ENCODE measurements at regions not wholly inside any gene's neighbourhood (a gene's known extent, or its start where the extent isn't known, plus 50 kb on each side); places are given as distances from the start of the nearest gene placed in this dataset.

DNA sequence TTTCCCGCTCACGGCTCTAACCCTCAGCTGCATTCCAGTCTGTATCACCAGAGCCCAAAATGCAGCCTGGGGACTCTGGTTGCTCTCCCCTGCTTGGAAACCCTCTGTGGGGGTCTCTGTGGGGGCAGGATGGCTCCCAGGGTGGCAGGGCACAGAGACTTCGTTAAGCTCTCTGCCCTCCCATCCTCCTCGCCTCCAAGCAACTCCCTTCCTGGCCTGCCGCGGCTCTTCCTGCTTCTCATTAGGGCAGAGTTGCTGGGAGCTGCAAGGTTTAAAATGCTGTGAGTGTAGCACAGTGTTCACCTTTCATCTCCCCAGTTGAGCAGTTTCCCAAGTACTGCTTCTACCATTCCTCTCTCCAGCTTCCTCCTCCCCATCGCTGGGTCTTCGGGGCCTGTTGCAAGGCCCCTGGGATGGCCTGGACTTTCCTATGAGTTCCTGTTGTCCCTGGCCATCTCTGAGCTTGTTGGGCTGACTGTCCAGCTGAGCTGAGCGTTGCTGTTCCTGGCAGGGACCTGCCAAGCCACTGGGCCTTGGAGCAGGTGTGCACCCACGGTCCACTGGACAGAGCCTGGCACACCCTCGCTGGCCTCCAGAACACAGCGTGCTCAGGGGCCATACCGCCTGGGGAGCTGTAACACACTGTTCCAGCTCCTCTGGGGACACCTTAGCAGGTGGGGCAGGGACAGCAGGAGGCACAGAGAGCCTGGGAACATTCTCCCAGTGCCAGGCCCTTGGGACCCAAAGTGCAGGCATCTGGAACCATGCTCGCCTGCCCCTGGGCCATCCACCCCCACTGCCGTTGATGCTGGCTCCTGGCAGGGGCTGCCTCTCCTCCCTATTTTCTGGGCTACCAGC lies 188.4 kb downstream of the C9orf50 start:
- peaks cover 11% of the 10 kb centered on the region for H3K4me1 ChIP-seq (ENCODE audit: insufficient read depth, low read length, poor library complexity, severe bottlenecking)
- TF ChIP-seq EZH2 (IDR thresholded peaks at IDR 0.05; ENCODE audit: borderline replicate concordance, low read depth, low read length, poor library complexity, severe bottlenecking) = no peak
- TF ChIP-seq, protein P1, sequence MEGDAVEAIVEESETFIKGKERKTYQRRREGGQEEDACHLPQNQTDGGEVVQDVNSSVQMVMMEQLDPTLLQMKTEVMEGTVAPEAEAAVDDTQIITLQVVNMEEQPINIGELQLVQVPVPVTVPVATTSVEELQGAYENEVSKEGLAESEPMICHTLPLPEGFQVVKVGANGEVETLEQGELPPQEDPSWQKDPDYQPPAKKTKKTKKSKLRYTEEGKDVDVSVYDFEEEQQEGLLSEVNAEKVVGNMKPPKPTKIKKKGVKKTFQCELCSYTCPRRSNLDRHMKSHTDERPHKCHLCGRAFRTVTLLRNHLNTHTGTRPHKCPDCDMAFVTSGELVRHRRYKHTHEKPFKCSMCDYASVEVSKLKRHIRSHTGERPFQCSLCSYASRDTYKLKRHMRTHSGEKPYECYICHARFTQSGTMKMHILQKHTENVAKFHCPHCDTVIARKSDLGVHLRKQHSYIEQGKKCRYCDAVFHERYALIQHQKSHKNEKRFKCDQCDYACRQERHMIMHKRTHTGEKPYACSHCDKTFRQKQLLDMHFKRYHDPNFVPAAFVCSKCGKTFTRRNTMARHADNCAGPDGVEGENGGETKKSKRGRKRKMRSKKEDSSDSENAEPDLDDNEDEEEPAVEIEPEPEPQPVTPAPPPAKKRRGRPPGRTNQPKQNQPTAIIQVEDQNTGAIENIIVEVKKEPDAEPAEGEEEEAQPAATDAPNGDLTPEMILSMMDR (conservative IDR thresholded peaks at IDR 0.05; ENCODE audit: low read depth, low read length) = no peak
- ChIA-PET CTCF (interaction anchor here (0.8 kb wide), 1 partner anchor 63 kb away, joined by 3 read pairs; no protein-coding TSS in a partner anchor), POLR2A (ENCODE audit: low non-redundant PET) (no interaction called here)
- no peak overlapping the region for H3K27ac ChIP-seq (ENCODE audit: low read depth, low read length, poor library complexity, severe bottlenecking)
- H3K27me3 ChIP-seq (replicated peaks; ENCODE audit: insufficient read depth, low read depth, low read length, poor library complexity) = no peaks in the 10 kb centered on the region
- no peaks in the 10 kb centered on the region for H3K36me3 ChIP-seq (ENCODE audit: insufficient read depth, low read length, poor library complexity, severe bottlenecking)
- no TSS peak for BruUV-seq (replicated peaks)
- H3K4me3 ChIP-seq (ENCODE audit: low read depth, low read length, poor library complexity, severe bottlenecking) = no peak overlapping the region
- DNase-seq (ENCODE audit: low spot score) = no peak
- H3K9me3 ChIP-seq (ENCODE audit: low read depth, low read length, poor library complexity, severe bottlenecking) = no peaks in the 10 kb centered on the region
- intact Hi-C loops (cut with micrococcal nuclease; ENCODE audit: unreplicated experiment) = no loop called here

DNA sequence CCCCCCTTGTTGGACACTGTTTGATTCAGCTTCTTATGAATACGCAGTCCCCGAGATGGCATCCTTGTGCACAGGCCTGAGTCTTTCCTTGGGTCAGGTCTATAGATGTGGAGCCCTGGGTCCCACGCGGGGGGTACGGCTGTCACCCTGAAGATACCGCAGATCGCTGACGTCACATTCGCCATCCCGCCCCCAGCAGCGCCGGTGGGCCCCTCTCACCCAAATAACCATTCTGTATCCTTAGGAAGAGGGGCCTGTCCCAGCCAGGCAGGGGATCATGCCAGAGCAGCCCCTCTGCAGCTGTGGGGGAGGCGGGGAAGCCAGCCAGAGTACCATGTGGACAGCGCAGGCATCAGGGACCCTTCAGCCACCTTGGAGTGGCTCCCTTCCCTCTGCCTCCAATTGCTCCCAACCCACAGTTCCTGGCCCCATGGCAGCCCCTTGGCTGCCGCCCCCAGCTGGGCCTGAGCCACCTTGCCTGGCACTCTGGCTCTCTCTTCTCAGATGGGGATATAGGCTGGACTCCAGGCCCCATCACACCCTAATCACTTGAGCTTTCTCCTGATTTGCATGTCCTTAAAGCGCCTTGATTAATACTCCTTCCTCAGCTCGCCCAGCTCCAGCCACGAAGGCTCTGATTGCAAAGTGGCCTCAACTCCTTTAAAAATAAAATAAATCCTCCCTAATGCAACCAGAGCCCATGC lies 189.8 kb downstream of the C9orf50 start:
- H3K4me3 ChIP-seq (ENCODE audit: low read depth, low read length, poor library complexity, severe bottlenecking) = no peak overlapping the region
- TF ChIP-seq EZH2 (IDR thresholded peaks at IDR 0.05; ENCODE audit: borderline replicate concordance, low read depth, low read length, poor library complexity, severe bottlenecking) = no peak
- TF ChIP-seq, protein P1 (conservative IDR thresholded peaks at IDR 0.05; ENCODE audit: low read depth, low read length) = no peak
- H3K27ac ChIP-seq (ENCODE audit: low read depth, low read length, poor library complexity, severe bottlenecking) = no peak overlapping the region
- intact Hi-C loops (cut with micrococcal nuclease; ENCODE audit: unreplicated experiment) = no loop called here
- POLR2A ChIA-PET (ENCODE audit: low non-redundant PET) = no interaction called here
- H3K9me3 ChIP-seq (ENCODE audit: low read depth, low read length, poor library complexity, severe bottlenecking) = no peaks in the 10 kb centered on the region
- no peaks in the 10 kb centered on the region for H3K27me3 ChIP-seq (replicated peaks; ENCODE audit: insufficient read depth, low read depth, low read length, poor library complexity)
- DNase-seq (ENCODE audit: low spot score) = no peak
- CTCF ChIA-PET = no interaction called here
- BruUV-seq (replicated peaks) = no TSS peak
- H3K36me3 ChIP-seq (ENCODE audit: insufficient read depth, low read length, poor library complexity, severe bottlenecking) = no peaks in the 10 kb centered on the region
- H3K4me1 ChIP-seq (ENCODE audit: insufficient read depth, low read length, poor library complexity, severe bottlenecking) = no peaks in the 10 kb centered on the region

DNA sequence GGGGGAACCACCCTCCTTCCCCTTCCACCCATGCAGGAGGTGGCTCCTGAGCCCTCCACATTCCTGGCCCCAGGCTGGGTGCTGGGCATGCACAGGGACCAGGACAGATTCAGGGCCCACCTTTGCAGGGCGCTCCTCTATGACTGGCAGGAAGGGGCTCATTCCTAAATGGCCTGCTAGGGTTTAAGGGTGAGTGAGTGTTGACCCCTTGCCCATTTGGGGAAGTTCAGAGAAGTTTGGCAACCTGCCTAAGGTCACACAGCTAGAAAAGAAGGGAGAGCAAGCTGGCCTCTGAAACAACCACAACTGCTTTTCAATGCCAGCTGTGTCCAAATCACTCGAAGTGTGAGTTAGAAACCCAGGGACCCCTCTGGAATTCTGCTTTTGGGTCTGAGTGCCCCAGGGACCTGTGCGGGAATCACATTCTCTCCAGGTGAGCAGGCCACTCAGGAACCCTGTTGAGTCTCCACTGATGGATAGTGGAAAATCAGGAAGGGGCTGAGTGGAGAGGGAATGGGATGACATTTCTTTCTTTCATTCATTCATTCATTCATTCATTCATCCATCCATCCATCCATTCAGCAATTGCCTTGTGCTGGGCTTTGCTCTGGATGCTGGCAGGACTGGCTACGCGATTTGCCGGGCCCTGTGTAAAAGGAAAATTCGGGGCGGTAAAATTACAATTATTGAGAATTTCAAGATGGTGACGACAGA lies 191.9 kb downstream of the C9orf50 start:
- no peak overlapping the region for H3K27ac ChIP-seq (ENCODE audit: low read depth, low read length, poor library complexity, severe bottlenecking)
- POLR2A ChIA-PET (ENCODE audit: low non-redundant PET) = no interaction called here

More for the DNA sequence above, 191.9 kb downstream of the C9orf50 start:
- no peaks in the 10 kb centered on the region for H3K27me3 ChIP-seq (replicated peaks; ENCODE audit: insufficient read depth, low read depth, low read length, poor library complexity)
- no peaks in the 10 kb centered on the region for H3K4me1 ChIP-seq (ENCODE audit: insufficient read depth, low read length, poor library complexity, severe bottlenecking)
- no peak for DNase-seq (ENCODE audit: low spot score)
- no peaks in the 10 kb centered on the region for H3K36me3 ChIP-seq (ENCODE audit: insufficient read depth, low read length, poor library complexity, severe bottlenecking)
- H3K9me3 ChIP-seq (ENCODE audit: low read depth, low read length, poor library complexity, severe bottlenecking) = no peaks in the 10 kb centered on the region
- no TSS peak for BruUV-seq (replicated peaks)
- no peak for TF ChIP-seq EZH2 (IDR thresholded peaks at IDR 0.05; ENCODE audit: borderline replicate concordance, low read depth, low read length, poor library complexity, severe bottlenecking)
- TF ChIP-seq, protein P1 (conservative IDR thresholded peaks at IDR 0.05; ENCODE audit: low read depth, low read length) = no peak
- intact Hi-C loops (cut with micrococcal nuclease; ENCODE audit: unreplicated experiment) = no loop called here
- CTCF ChIA-PET = no interaction called here
- H3K4me3 ChIP-seq (ENCODE audit: low read depth, low read length, poor library complexity, severe bottlenecking) = no peak overlapping the region
